Ureter (tissue), 1 donor: ENCODE measurements at regions not wholly inside any gene's neighbourhood (a gene's known extent, or its start where the extent isn't known, plus 50 kb on each side); places are given as distances from the start of the nearest gene placed in this dataset.
"Not testable (repeated sequence)": the region's sequence is repeated elsewhere in the genome, so short reads cannot be mapped to it uniquely, and the experiment has no call there.

Experiments used
- DNase-seq: peaks from one replicate; pipeline ENCODE4 v3.0.0-alpha.2; 2020; ENCODE audit warnings: low spot score
- donor health status: DM: yes; HTN: yes; CAD: no.

DNA sequence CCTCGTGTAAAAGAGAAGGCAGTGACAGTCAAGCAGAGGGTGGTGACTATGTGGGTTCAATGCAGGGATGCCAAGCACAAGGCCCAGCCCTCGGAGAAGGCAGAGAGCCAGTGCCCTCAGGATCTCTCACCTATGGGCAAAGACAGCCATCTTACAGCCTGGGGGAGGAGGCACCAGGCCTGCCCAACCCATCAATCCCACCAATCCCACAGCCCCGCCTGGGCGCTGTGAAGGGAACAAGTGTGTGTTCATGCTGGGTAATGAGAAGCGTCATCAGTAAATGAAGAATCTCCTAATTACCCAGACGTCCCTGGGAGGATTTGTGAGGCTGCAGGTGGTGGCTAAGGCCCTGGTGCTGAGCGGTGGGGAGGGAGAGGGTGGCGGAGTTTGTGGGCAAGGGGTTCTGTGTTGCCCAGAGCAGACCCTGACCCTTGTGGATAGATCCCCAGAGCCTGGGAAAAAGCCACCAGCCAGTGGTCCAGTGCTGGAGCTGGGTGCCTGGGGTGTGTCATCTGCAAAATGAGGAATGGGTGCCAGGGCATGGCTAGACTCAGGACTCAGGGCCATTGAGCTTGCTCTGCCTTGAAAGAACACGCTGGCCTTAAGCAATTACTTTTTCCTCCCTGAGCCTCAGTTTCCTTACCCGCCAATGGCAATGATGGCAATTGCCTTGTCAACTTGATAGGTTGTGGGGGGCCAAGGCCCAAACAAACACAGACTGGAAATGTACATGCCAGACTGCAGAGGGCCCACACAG, 128.1 kb upstream of the UNC5B start:
- peak; percentile 34 for DNase-seq

DNA sequence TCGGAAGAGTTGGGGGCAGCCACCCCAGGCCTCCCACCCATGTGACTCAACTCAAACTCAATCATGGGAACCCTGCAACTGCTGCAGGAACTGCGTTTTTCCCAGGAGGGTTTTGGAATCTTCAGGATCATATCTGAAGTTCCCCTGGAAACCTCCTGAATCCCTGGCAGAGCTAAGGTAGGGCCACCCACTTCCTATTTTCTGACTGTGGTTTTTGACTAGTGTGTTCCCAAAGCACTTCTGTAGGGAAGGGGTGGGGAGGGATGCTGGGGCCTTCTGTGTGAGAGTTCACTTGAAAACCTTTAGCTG, 127.6 kb upstream of the UNC5B start:
- peak; percentile 23 for DNase-seq

DNA sequence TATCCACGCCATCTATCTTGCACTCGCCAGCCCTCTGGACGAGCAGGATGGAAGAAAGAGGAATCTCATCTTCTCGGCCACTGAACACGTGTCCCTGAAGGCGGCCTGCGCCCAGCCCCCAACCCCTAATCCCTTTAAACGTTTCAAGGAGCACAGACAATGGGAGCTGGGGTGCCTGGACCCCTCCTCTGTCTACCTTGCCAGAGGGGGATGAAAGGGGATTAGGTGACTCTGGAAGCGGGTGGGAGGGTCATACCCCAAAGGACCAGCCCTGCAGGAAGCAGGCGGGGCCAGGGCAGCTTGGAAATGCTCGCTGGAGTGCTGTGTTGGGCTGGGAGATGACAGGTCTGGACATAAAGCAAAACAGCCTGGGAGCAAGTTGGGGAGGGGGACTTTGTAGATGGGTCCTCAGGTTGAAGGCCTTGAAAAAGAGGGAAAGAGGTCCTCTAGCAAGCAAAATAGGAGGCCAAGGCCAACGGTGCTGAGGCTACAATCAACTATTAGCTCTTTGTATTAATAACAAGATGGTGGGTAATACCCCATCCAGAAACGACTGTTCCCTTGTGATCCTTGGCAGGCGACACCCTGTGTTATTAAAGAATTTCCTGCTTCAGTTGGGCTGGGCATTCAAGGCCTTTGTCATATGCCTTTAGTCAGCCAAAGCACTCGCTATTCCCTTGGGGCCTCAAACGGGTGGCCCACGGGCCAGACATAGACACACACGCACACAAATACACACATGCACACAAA, 126.5 kb upstream of the UNC5B start:
- no peak for DNase-seq

DNA sequence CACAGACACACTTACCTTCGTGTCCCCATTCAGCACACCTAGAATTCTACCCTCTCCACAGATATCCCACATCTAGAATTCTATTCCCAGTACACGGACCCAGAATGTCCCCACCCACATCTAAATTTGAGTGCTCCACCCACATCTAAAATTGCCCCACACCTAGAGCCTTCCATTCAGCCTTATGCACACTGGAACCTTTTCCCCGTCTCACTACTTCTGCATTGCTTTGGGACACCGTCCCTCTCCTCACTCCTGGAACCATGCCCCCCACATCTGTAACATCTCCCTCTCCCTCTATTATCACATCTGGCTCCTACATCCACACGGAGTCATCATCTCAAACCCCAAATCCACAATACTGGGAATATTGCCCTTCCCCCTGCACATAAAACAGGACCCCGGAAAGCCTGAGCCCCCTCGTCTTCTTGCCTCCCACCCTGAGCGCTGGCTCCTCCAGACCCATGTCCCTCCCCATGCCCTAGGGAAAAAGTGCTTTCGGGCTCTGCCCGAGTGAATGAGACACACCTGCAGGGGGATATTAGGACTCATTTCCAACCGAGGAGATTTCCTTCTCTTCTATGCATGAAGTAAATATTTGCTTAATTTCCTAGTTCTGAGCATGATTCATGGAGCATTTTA, 125.8 kb upstream of the UNC5B start:
- DNase-seq, result peak; percentile 28

DNA sequence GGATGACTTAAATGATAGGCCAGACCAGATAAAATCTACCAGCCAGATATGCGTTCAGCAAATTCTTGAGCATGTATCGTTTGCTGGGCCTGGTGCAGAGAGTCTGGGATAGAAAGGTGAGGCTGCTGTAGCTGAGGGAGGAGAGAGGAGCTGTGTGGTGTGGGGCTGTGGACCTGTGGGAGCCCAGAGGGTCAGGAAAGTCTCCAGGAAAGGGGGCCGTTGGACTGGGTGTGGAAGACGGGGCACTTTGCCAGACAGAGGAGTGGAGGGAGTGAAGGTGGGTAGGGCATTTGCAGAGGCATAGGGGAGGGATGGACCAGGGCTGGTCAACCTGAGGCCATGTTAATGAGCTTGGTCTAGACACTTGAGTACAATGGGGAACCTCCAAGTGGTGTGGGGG, 124.7 kb upstream of the UNC5B start:
- peak; percentile 38 for DNase-seq

DNA sequence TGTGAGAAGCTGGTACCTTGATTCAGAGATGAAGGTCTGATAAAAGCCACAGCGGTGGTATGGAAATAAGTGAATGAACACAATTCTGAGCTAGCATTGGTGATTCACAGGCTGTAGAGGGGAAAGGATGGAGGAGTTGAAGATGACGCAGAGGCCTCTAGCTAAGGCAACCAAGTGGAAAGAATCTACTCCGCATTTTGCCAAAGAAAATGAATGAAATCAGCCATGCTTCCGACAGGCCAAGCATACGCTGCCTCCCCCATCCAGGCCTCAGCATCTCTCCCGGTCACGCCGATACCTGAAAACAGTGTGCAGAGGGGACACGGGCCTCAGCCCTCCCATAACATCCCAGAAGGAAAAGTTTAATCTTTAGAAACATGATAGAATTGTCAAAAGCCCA, 124.3 kb upstream of the UNC5B start:
- no peak for DNase-seq

DNA sequence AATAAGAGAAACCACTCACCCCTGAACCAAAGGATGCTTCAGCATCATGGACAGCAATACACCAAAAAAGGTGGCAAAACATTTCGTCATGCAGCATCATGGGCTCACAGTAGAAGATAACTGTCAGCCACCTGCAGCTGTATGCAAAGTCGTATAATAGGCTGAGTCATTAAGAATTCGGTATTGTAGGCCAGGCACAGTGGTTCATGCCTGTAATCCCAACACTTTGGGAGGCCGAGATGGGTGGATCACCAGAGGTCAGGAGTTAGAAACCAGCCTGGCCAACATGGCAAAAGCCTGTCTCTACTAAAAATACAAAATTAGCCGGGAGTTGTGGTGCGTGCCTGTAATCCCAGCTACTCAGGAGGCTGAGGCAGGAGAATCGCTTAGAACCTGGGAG, 123.8 kb upstream of the UNC5B start:
- not testable (repeated sequence) for DNase-seq

DNA sequence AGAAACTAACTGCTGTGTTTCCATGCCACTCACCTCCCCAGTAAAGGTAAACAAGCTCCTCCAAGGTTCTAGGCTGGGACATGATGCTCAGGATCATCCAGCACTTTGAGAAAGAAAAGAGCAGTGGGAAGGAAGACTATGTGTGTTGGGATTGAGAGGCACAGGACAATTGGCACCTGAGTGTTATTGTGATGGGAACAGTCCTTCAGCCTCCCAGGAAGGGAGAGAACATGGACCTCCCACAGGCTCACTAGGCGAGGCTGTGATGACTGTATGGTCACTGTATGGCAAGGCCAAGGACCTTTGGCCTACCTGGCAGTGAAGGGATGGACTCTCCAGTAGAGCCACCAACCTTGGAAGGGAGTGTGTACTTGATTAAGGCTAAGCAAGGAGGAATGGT, 123.2 kb upstream of the UNC5B start:
- DNase-seq, result peak; percentile 29

DNA sequence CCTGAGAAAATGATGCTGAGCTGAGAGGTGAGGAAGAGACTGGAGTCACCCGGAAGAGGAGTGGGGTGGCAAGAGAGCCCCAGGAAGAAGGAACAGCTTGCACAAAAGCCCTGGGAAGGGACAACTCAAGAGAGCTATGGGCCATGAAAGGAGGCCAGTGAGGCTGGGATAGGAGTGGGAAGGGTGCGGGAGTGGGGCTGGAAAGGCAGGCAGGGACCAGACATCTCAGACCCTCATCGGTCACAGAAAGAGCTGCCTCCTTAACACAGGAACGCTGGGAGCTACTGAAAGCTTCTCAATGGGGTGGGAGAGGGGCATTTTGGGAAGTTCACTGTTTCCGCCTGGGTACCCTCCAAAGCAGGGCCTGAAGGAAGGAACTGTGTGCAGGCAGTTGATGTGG, 122.0 kb upstream of the UNC5B start:
- peak; percentile 23 for DNase-seq

DNA sequence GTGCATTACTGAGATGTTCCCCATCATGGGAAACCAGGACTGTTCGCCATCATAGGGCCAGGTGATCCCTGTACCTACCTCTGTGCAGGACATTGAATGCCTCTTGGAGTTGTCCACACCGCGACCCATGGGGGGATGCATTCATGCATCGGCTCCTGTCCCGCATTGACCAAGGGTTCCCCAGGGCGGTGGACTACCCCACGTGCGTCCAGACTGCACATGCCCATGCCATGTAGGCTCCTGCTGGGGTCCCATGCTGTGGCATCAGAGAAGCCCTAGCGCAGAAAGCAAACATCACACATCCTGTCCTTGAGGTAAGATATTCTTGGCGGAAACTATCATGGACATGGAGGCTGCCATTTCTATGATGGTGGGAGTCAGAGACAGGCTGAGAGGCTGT, 121.6 kb upstream of the UNC5B start:
- peak; percentile 34 for DNase-seq

DNA sequence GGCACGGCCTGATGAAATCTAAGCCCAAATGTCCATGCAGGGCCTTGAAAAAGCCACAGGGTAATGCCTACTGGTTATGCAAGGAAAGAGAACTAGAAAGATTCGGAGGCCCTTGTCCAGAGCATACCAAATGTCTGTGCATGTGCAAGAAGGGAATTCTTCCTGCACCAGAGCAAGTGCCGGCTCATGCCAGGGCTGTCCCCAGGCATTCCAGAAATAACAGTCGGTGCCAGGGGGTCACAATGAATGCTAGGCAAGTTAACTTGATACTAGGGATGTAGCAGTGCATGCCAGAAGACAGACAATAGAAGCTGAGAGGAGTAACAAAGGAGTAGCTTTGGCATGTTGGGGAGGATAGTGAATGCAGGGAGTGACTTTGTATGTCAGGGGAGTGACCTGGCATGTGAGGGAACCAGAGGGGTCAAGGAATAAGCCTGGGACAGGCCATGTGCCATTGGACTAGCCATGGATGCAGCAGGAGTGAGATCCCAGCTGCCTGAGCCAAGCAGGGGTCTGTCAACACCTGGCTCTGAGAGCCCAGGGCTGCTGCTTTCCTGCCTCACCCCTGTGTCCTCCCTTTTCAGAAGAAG, 119.5 kb upstream of the UNC5B start:
- peak; percentile 34 for DNase-seq

DNA sequence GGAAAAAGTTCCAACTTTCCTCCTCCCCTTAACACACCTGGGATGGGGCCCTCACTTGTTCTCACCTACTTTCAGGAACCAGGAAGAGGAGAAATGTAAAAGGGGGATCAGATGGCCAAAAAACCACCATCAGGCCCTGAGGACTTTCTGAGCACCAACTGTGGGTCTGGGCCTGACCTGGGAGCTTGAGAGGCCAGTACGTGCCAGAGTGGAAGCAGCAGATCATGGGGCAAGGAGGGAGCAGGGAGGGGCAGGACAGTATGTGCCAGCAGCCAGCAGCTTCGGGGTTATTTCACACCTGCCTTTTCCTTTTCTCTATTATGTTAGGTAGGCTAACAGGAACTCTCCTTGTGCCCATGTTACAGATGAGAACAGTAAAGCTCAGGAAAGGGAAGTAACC, 118.8 kb upstream of the UNC5B start:
- peak; percentile 23 for DNase-seq

DNA sequence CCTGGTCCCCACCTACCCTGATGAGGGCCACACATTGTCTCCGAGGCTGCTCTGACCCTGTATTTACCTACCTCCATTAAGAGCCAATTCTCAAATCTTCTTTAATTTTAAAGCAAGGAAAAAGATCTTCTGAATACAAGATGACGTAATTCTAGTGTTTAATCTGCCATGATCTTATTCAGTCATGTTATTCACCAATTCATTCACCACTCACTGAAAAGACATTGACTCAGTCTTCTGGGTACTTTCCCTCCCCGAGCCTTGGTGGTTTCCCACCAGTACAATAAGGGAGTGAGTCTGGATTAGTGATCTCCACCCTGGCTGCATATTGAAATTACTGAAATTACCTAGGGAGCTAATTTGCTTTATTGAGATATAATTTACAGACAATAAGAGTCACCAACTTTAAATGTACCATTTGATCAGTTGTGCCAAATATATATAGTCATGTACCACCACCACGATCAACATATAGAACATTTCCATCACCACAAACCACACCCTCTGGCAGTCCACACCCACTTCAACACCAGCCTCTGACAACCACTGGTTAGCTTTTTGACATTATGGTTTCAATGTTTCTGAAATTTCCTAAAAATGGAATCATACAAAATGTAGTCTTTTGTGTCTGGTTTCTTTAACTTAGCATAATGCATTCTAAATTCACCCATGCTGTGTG, 117.5 kb upstream of the UNC5B start:
- no peak for DNase-seq

DNA sequence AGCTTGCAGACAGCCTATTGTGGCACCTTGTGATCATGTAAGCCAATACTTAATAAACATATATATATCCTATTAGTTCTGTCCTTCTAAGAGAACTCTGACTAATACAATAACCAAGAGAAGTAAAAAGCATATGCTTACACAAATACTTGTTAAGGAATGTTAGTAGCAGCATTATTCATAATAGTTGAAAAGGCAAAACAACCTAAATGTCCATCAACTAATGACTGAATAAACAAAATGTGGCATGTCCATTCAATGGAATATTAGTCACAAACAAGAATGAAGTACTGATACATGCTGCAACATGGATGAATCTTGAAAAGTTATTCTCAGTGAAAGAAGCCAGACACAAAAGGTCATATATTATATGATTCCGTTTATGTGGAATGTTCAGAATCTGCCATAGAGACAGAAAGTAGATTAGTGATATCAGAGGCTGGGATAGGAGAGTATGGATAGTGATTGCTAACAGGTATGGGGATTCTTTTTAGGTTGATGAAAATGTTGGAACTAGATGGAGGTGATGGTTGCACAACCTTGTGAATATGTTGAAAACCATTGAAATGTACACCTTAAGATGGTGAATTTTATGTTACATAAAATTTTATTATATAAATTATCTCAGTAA, 112.5 kb upstream of the UNC5B start:
- DNase-seq, result no peak

DNA sequence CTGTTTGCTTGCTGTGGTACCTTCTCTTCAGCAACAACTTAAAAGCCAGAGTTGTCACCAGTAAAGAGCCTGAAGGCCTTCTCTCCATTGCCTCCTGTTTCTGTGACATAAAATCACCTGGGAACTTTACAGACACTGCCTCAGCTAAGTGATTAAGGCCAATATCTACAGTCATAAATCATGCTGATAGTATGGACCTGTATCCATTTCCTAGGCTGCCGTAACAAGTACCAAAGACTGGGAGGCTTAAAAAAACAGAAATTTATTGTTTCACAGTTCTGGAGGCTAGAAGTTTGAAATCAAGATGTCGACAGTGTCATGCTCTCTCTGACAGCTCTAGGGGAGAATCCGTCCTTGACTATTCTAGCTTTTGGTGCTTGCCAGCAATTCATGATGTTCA, 108.4 kb upstream of the UNC5B start:
- DNase-seq, result no peak

DNA sequence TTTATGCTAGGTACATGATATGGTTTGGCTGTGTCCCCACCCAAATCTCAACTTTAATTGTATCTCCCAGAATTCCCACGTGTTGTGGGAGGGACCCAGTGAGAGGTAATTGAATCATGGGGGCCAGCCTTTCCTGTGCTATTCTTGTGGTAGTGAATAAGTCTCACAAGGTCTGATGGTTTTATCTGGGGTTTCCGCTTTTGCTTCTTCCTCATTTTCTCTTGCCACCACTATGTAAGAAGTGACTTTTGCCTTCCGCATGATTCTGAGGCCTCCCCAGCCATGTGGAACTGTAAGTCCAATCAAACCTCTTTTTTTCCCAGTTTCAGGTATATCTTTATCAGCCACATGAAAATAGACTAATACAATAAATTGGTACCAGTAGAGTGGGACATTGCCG, 106.2 kb upstream of the UNC5B start:
- not testable (repeated sequence) for DNase-seq

DNA sequence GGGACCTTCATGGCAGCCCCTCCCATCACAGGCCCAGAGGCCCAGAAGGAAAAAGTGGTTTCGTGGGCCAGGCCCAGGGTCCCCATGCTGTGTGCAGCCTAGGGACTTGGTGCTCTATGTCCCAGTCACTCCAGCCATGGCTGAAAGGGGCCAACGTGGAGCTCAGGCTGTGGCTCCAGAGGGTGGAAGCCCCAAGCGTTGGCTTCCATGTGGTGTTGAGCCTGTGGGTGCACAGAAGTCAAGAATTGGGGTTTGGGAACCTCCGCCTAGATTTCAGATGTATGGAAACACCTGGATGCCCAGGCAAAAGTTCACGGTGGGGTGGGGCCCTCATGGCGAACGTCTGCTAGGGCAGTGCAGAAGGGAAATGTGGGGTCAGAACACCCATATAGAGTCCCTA, 105.3 kb upstream of the UNC5B start:
- not testable (repeated sequence) for DNase-seq

DNA sequence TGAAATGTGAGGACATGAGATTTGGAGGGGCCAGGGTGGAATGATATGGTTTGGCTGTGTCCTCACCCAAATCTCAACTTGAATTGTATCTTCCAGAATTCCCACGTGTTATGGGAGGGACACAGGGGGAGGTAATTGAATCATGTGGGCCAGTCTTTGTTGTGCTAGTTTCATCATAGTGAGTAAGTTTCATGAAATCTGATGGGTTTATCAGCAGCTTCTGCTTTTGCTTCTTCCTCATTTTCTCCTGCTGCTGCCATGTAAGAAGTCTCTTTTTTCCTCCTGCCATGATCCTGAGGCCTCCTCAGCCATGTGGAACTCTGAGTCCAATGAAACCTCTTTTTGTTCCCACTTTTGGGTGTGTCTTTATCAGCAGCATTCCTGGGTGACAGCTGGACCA, 104.3 kb upstream of the UNC5B start:
- DNase-seq, result not testable (repeated sequence)

DNA sequence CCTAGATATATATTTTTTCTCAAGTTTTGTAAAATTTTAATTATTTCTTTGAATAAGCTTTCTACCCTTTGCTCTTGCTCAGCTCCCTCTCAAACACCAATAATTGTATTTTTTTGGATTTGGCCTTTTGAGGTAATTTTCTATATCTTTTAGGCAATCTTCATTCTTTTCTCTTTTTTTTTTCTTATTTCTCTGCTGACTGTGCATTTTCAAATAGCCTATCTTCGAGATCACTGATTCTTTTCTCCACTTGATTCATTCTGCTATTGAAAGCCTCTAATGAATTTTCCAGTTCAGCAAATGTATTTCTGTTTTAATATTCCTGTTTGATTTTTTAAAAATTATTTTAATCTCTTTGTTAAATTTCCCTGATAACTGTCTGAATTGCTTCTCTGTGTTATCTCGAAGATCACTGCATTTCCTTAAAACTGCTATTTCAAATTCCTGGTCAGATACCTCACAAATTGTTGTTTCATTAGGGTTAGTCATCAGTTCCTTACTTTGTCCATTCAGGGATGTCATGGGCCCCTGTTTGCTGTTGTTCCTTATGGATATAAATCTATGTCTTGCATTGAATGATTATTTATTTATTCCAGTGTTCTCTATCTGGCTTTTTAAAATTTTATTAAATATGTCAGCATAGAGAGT, 100.1 kb upstream of the UNC5B start:
- DNase-seq, result no peak

DNA sequence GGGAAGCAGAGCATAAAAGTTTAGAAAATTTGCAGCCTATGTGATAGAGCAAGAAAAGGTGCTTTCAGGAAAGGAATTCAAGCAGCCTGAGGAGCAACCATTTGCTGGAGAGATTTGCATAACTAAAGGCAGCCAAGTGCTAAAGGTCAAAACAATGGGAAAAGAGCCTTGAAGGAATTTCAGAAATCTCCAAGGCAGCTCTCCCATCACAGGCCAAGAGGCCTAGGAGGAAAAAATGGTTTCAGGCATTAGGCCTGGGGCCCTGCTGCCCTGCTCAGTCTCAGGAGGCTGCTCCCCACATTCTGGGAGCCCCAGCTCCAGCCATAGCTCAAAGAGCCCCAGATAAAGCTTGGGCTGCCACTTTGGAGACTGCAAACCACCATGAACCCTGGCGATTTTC, 95.9 kb upstream of the UNC5B start:
- DNase-seq, result no peak

DNA sequence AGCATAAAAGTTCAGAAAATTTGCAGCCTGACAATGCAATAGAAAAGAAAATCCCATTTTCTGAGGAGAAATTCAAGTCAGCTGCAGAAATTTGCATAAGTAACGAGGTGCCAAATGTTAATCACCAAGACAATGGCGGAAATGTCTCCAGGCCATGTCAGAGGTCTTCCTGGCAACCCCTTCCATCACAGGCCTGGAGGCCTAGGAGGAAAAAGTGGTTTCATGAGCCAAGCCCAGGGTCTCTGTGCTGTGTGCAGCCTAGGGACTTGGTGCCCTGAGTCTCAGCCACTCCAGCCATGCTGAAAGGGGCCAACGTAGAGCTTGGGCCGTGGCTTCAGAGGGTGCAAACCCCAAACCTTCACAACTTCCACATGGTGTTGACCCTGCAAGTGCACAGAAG, 94.8 kb upstream of the UNC5B start:
- DNase-seq, result not testable (repeated sequence)
